HepG2 (cell line): ENCODE measurements at regions not wholly inside any gene's neighbourhood (a gene's known extent, or its start where the extent isn't known, plus 50 kb on each side); places are given as distances from the start of the nearest gene placed in this dataset.

Experiments used
- ATAC-seq: fragments of 200-7000 bp; cut with Tn5 transposase; 3 replicates; pipeline ENCODE4 v1.9.1; 2020; ENCODE audit warnings: mild to moderate bottlenecking, moderate library complexity
- BruUV-seq: library from RNA; stranded (reverse); fragments of 400-500 nt; replicated peaks from 2 replicates; lab custom pipeline; 2021; lab: Mats Ljungman, UMichigan
- CTCF ChIA-PET: fragments of 300-600 bp; formaldehyde crosslinking; extraction: SDS; loops from one replicate; lab custom pipeline; 2021; ENCODE audit warnings: low total read pairs, inconsistent platforms, low intra/inter-chr PET ratio; lab: Yijun Ruan, JAX
- POLR2A ChIA-PET: fragments of 350-600 bp; sonication (Branson Sonifier 250); formaldehyde crosslinking; loops from one replicate; lab custom pipeline; 2020; ENCODE audit warnings: antibody characterized with exemption, inconsistent platforms; lab: Yijun Ruan, JAX
- DNase-seq: peaks from one replicate; pipeline ENCODE4 v3.0.0-alpha.2; 2015; ENCODE audit warnings: low spot score
- FAIRE-seq: peaks from 3 replicates; lab custom pipeline; 2011; peaks lifted over from hg19 to GRCh38; lab: Jason Lieb, UNC
- H2AFZ ChIP-seq: one replicate; pipeline ENCODE4 v1.6.1; 2011; ENCODE audit warnings: low read length, inconsistent platforms
- H3K27ac ChIP-seq: fragments of 300-600 bp; 3 replicates; pipeline ENCODE4 v1.8.0; 2011; ENCODE audit warnings: mixed run types, mild to moderate bottlenecking, mixed read lengths, low read length, inconsistent platforms; ENCODE audit not compliant: insufficient read depth; ENCODE audit errors: extremely low read length
- H3K27me3 ChIP-seq, 2 experiments: fragments of 200-600 bp in 1 of 2; 2 replicates in 1 of 2; 3 replicates in 1 of 2; pipeline versions ENCODE4 v1.6.0 to v1.8.0; 2011; ENCODE audit warnings: low read length in 2 of 2, mild to moderate bottlenecking in 2 of 2, moderate library complexity in 2 of 2, inconsistent platforms in 1 of 2; ENCODE audit not compliant: insufficient read depth in 2 of 2, control insufficient read depth in 1 of 2
- H3K36me3 ChIP-seq, 2 experiments: fragments of 200-600 bp in 1 of 2; replicated peaks in 1 of 2; 2 replicates in 1 of 2; 3 replicates in 1 of 2; pipeline versions ENCODE4 v1.5.1 to v1.8.0; 2011; ENCODE audit warnings: low read length in 2 of 2, inconsistent platforms in 1 of 2; ENCODE audit not compliant: insufficient read depth in 2 of 2, control insufficient read depth in 1 of 2
- H3K4me1 ChIP-seq: 2 replicates; pipeline ENCODE4 v1.5.1; 2012; ENCODE audit warnings: low read length, inconsistent platforms; ENCODE audit not compliant: insufficient read depth
- H3K4me2 ChIP-seq: 2 replicates; pipeline ENCODE4 v1.6.0; 2011; ENCODE audit warnings: low read depth, low read length, inconsistent platforms
- H3K4me3 ChIP-seq, 3 experiments: fragments of 200-600 bp in 1 of 3; sonication (generic), shearing (Covaris generic) in 1 of 3; replicated peaks in 1 of 3; 2 replicates each; pipeline ENCODE4 v1.5.1; 2011 to 2016; ENCODE audit warnings: low read length in 3 of 3, inconsistent platforms in 2 of 3, low read depth in 2 of 3, mild to moderate bottlenecking in 2 of 3, control low read depth in 1 of 3, mixed read lengths in 1 of 3; ENCODE audit not compliant: insufficient read depth in 1 of 3
- H3K79me2 ChIP-seq: one replicate; pipeline ENCODE4 v1.6.1; 2011; ENCODE audit warnings: low read length, inconsistent platforms; ENCODE audit not compliant: insufficient read depth
- H3K9ac ChIP-seq: 2 replicates; pipeline ENCODE4 v1.6.0; 2011; ENCODE audit warnings: mild to moderate bottlenecking, low read depth, low read length, inconsistent platforms; ENCODE audit not compliant: insufficient read depth
- H3K9me3 ChIP-seq: 2 replicates; pipeline ENCODE4 v1.5.1; 2012; ENCODE audit warnings: mild to moderate bottlenecking, low read length
- H4K20me1 ChIP-seq: 2 replicates; pipeline ENCODE4 v1.6.0; 2011; ENCODE audit warnings: inconsistent platforms, mild to moderate bottlenecking, low read length, moderate library complexity; ENCODE audit not compliant: insufficient read depth
- ATF4 ChIP-seq, 2 experiments: fragments of 450-650 bp in 1 of 2; sonication (generic) in 1 of 2; formaldehyde crosslinking; IDR thresholded peaks; 2 replicates each; pipeline versions ENCODE4 v1.5.0 to v1.8.0; 2020 to 2022; ENCODE audit warnings: mild to moderate bottlenecking in 1 of 2, missing genetic modification reagents in 1 of 2
- ELF4 ChIP-seq: sonication (generic); formaldehyde crosslinking; IDR thresholded peaks from 2 replicates; pipeline ENCODE4 v1.5.0; 2020; ENCODE audit warnings: missing genetic modification reagents, mild to moderate bottlenecking, moderate library complexity, borderline replicate concordance
- GLI4 ChIP-seq: sonication (generic); formaldehyde crosslinking; IDR thresholded peaks from 2 replicates; pipeline ENCODE4 v1.5.1; 2020; ENCODE audit warnings: missing genetic modification reagents, mild to moderate bottlenecking, moderate library complexity, borderline replicate concordance
- GRHL1 ChIP-seq: sonication (generic); formaldehyde crosslinking; conservative IDR thresholded peaks from 2 replicates; pipeline ENCODE4 v1.8.0; 2022; ENCODE audit warnings: missing genetic modification reagents
- HMG20A ChIP-seq: IDR thresholded peaks from 2 replicates; pipeline ENCODE4 v1.6.1; 2016; ENCODE audit warnings: borderline replicate concordance
- KLF9 ChIP-seq: IDR thresholded peaks from 2 replicates; pipeline ENCODE4 v1.6.1; 2016; ENCODE audit warnings: low read depth
- MEF2D ChIP-seq: sonication (generic); formaldehyde crosslinking; IDR thresholded peaks from 2 replicates; pipeline ENCODE4 v1.5.1; 2020; ENCODE audit warnings: mild to moderate bottlenecking, missing genetic modification reagents
- MTF2 ChIP-seq: sonication (generic); formaldehyde crosslinking; IDR thresholded peaks from 2 replicates; pipeline ENCODE4 v1.5.0; 2020; ENCODE audit warnings: missing genetic modification reagents, borderline replicate concordance
- SIN3A ChIP-seq: IDR thresholded peaks from 2 replicates; pipeline ENCODE4 v1.6.1; 2011; ENCODE audit warnings: low read depth, mild to moderate bottlenecking, control low read depth, low read length, borderline replicate concordance
- TBX2 ChIP-seq: sonication (generic); formaldehyde crosslinking; IDR thresholded peaks from 2 replicates; pipeline ENCODE4 v1.5.0; 2020; ENCODE audit warnings: missing genetic modification reagents, mild to moderate bottlenecking, borderline replicate concordance
- ZBTB25 ChIP-seq: IDR thresholded peaks from 2 replicates; pipeline ENCODE4 v1.6.1; 2018; ENCODE audit warnings: missing genetic modification reagents
- ZKSCAN1 ChIP-seq: fragments of 150-350 bp; IDR thresholded peaks from 2 replicates; pipeline ENCODE4 v1.6.1; 2014; ENCODE audit warnings: low read length
- ZNF251 ChIP-seq: sonication (generic); formaldehyde crosslinking; IDR thresholded peaks from 2 replicates; pipeline ENCODE4 v1.9.0; 2021; ENCODE audit warnings: mild to moderate bottlenecking, missing genetic modification reagents
- ZNF354B ChIP-seq: sonication (generic); formaldehyde crosslinking; IDR thresholded peaks from 2 replicates; pipeline ENCODE4 v1.8.0; 2022; ENCODE audit warnings: mild to moderate bottlenecking, missing genetic modification reagents
- ZNF512B ChIP-seq: sonication (generic); formaldehyde crosslinking; IDR thresholded peaks from 2 replicates; pipeline ENCODE4 v1.5.1; 2020; ENCODE audit warnings: missing genetic modification reagents, mild to moderate bottlenecking, borderline replicate concordance
- WGBS: methylation state at CpG from one replicate; pipeline ENCODE4 v1.1.6; 2017; ENCODE audit warnings: low lambda C conversion rate; 5-methylcytosine and 5-hydroxymethylcytosine counted together
- in situ Hi-C: cut with HindIII; loops from 2 replicates; pipeline ENCODE4 v1.10.0; 2017; ENCODE audit warnings: low pct_unique_long_range_greater_than_20kb; ENCODE audit not compliant: extremely low pct_ligation_motif_present
- intact Hi-C: fragments of 100-400 bp; cut with micrococcal nuclease; formaldehyde crosslinking; loops from one replicate; pipeline ENCODE4 v1.10.0; 2022; ENCODE audit not compliant: unreplicated experiment

- TF ChIP-seq ZNF354B (CRISPR knock-in tag) (no peak), GRHL1 (CRISPR knock-in tag) (no peak), ZBTB25 (CRISPR knock-in tag) (no peak), ZNF251 (CRISPR knock-in tag) (no peak), ZKSCAN1 (no peak)
Observed at GRCh38 chr7:94311515-94311914, 83.2 kb upstream of the COL1A2 start (continued).

GRCh38 chr7:94313926-94314325 is 80.8 kb upstream of the COL1A2 start:
- in situ Hi-C loops, result no loop called here
- WGBS, result 56% methylated on average over 2 of the region's 2 CpGs
- no peak for ATAC-seq
- H3K79me2 ChIP-seq, result no peaks in the 10 kb centered on the region
- CTCF ChIA-PET, result no interaction called here
- H3K36me3 ChIP-seq, result no peaks in the 10 kb centered on the region
- H3K9me3 ChIP-seq, result no peaks in the 10 kb centered on the region
- no peak overlapping the region for H2AFZ ChIP-seq
- no peak for DNase-seq
- no peak for FAIRE-seq
- TF ChIP-seq HMG20A (CRISPR knock-in tag), result no peak
- no peak for TF ChIP-seq MTF2
- TF ChIP-seq GLI4 (CRISPR knock-in tag), result no peak
- TF ChIP-seq KLF9 (CRISPR knock-in tag), result no peak
- no peak for TF ChIP-seq ZNF512B (CRISPR knock-in tag)
- TF ChIP-seq ELF4 (CRISPR knock-in tag), result no peak
- TF ChIP-seq SIN3A, result no peak
- TF ChIP-seq TBX2 (CRISPR knock-in tag), result no peak
- TF ChIP-seq MEF2D, result no peak
- TF ChIP-seq ATF4 (CRISPR knock-in tag; IDR thresholded peaks at IDR 0.05), result no peak
- TF ChIP-seq, all 625 proteins: peak for 0
- Histone ChIP-seq H4K20me1 (no peaks in the 10 kb centered on the region), H3K27ac (no peak overlapping the region), H3K9ac (no peak overlapping the region), H3K4me2 (no peak overlapping the region), H3K27me3 (no peaks in the 10 kb centered on the region), H3K4me1 (no peaks in the 10 kb centered on the region), H3K4me3 (no peak overlapping the region)
- intact Hi-C loops, result no loop called here
- POLR2A ChIA-PET, result no interaction called here
- BruUV-seq, result no TSS peak
